Astrocyte of the cerebellum (primary cell): ENCODE measurements at regions not wholly inside any gene's neighbourhood (a gene's known extent, or its start where the extent isn't known, plus 50 kb on each side); places are given as distances from the start of the nearest gene placed in this dataset.

Source experiments
- DNase-seq: peaks from one replicate; pipeline ENCODE4 v3.0.0-alpha.2; 2011; ENCODE audit warnings: low read depth
- H3K4me3 ChIP-seq: 2 replicates; pipeline ENCODE4 v1.5.1; 2011; ENCODE audit warnings: mild to moderate bottlenecking, low read depth, low read length, moderate library complexity
- CTCF ChIP-seq: IDR thresholded peaks from 2 replicates; pipeline ENCODE4 v1.5.1; 2012; ENCODE audit warnings: low read length, low read depth, moderate library complexity, mild to moderate bottlenecking; ENCODE audit errors: missing control alignments
- in situ Hi-C: cut with HindIII; loops from 2 replicates; pipeline ENCODE4 v1.10.0; 2017; ENCODE audit warnings: low sequenced_read_pairs

DNA sequence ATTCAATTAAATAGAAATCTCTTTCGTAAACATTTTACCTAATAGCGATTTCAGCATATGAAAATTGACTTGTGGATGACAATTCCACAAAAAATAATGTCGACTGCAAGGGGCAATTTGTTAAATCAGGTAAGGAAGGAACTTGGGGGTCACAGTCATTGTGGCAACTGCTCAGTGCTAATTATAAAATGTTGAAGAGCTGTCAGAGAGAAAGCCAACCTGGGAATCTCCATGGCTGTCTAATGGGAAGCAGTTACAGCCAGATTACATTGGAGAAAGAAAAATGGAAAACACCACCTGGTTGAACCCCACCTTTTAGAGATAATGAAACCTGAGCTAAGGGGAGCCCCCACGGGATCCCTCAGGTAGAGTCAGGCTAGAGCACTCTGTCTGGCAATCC lies 373.9 kb downstream of the FOXO1 start:
- no peak overlapping the region for H3K4me3 ChIP-seq
- DNase-seq: no peak
- in situ Hi-C loops: no loop called here
- TF ChIP-seq CTCF: no peak

GRCh38 chr13:40302351-40302750 lies 364.1 kb downstream of the FOXO1 start:
- no peak for DNase-seq
- in situ Hi-C loops: no loop called here
- H3K4me3 ChIP-seq: no peak overlapping the region
- no peak for TF ChIP-seq CTCF

DNA sequence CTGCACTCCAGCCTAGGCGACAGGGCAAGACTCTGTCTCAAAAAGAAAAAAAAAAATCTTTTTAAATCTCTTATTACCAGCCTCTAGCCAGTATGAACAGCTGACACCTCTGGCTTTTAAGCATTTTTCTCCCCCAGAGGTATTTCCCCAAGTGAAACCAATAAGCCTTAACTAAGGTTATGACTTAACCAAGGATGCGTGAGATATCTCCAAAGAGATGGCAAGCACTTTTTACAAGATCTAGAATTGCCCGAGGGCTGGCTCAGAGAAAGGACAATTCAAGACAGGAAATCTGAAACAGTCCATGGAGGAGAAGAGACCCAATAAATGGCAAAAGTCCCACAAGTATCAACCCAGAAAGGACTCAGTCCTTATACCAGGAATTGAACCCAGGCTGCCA lies 362.1 kb downstream of the FOXO1 start:
- no peak for TF ChIP-seq CTCF
- H3K4me3 ChIP-seq: no peak overlapping the region
- no peak for DNase-seq
- in situ Hi-C loops: no loop called here

GRCh38 chr13:40306817-40307216 lies 359.6 kb downstream of the FOXO1 start:
- no peak for DNase-seq
- no peak for TF ChIP-seq CTCF
- in situ Hi-C loops: no loop called here
- H3K4me3 ChIP-seq: no peak overlapping the region

- in situ Hi-C loops: no loop called here
- TF ChIP-seq CTCF: no peak
- H3K4me3 ChIP-seq: no peak overlapping the region
- DNase-seq: no peak
Observed at GRCh38 chr13:40309881-40310280, 356.6 kb downstream of the FOXO1 start.

GRCh38 chr13:40311356-40312101 lies 354.9 kb downstream of the FOXO1 start:
- in situ Hi-C loops: no loop called here
- no peak for DNase-seq
- no peak for TF ChIP-seq CTCF

More at GRCh38 chr13:40311356-40312101, 354.9 kb downstream of the FOXO1 start:
- H3K4me3 ChIP-seq: no peak overlapping the region
